HEK293 (cell line): ENCODE measurements at regions not wholly inside any gene's neighbourhood (a gene's known extent, or its start where the extent isn't known, plus 50 kb on each side); places are given as distances from the start of the nearest gene placed in this dataset.

Source experiments
- CTCF ChIA-PET: fragments of 350-600 bp; formaldehyde crosslinking; extraction: SDS; loops from one replicate; lab custom pipeline; 2021; ENCODE audit warnings: antibody characterized with exemption; lab: Yijun Ruan, JAX
- POLR2A ChIA-PET: fragments of 300-600 bp; formaldehyde crosslinking; extraction: SDS; loops from one replicate; lab custom pipeline; 2020; ENCODE audit warnings: antibody characterized with exemption, inconsistent platforms; lab: Yijun Ruan, JAX
- H3K27ac ChIP-seq: fragments of 200-500 bp; sonication (Bioruptor generic); 2 replicates; pipeline ENCODE4 v1.5.1; 2014; ENCODE audit warnings: low read depth, low read length, control low read depth, inconsistent platforms; ENCODE audit errors: extremely low read depth
- H3K36me3 ChIP-seq, 2 experiments: fragments of 200-500 bp in 1 of 2; sonication (Bioruptor generic) in 1 of 2; 1 replicate in 1 of 2; 2 replicates in 1 of 2; pipeline ENCODE4 v1.5.1; 2014 to 2017; ENCODE audit warnings: inconsistent platforms in 2 of 2, low read length in 2 of 2; ENCODE audit not compliant: control insufficient read depth in 2 of 2, insufficient read depth in 1 of 2
- H3K4me1 ChIP-seq: fragments of 200-500 bp; sonication (Bioruptor generic); 2 replicates; pipeline ENCODE4 v1.5.1; 2014; ENCODE audit warnings: mild to moderate bottlenecking, low read length, inconsistent platforms; ENCODE audit not compliant: control insufficient read depth, insufficient read depth
- H3K4me3 ChIP-seq: 2 replicates; pipeline ENCODE4 v1.5.1; 2011; ENCODE audit warnings: low read depth, mild to moderate bottlenecking, control low read depth, low read length, moderate library complexity
- H3K9me3 ChIP-seq: fragments of 200-500 bp; sonication (Bioruptor generic); 2 replicates; pipeline ENCODE4 v1.5.1; 2014; ENCODE audit warnings: low read depth, low read length, inconsistent platforms; ENCODE audit not compliant: control insufficient read depth, insufficient read depth
- HOXC10 ChIP-seq: sonication (generic); formaldehyde crosslinking; IDR thresholded peaks from 2 replicates; pipeline ENCODE4 v1.8.1; 2023; ENCODE audit warnings: mild to moderate bottlenecking, missing genetic modification reagents
- REPIN1 ChIP-seq: fragments of 450-650 bp; formaldehyde crosslinking; IDR thresholded peaks from 2 replicates; pipeline ENCODE4 v1.5.1; 2017; ENCODE audit warnings: missing biosample characterization, missing genetic modification characterization, low read depth
- SALL2 ChIP-seq: fragments of 450-650 bp; formaldehyde crosslinking; IDR thresholded peaks from 2 replicates; pipeline ENCODE4 v1.5.0; 2017; ENCODE audit warnings: missing biosample characterization, mild to moderate bottlenecking, missing genetic modification characterization, borderline replicate concordance
- SP3 ChIP-seq: fragments of 450-650 bp; formaldehyde crosslinking; IDR thresholded peaks from 2 replicates; pipeline ENCODE4 v1.5.1; 2016; ENCODE audit warnings: missing biosample characterization, missing genetic modification characterization
- ZNF10 ChIP-seq: fragments of 450-650 bp; formaldehyde crosslinking; IDR thresholded peaks from 2 replicates; pipeline ENCODE4 v1.5.1; 2017; ENCODE audit warnings: missing biosample characterization, missing genetic modification characterization
- ZNF140 ChIP-seq: fragments of 450-650 bp; formaldehyde crosslinking; IDR thresholded peaks from 2 replicates; pipeline ENCODE4 v1.5.1; 2016; ENCODE audit warnings: missing biosample characterization, missing genetic modification characterization
- ZNF157 ChIP-seq: fragments of 450-650 bp; formaldehyde crosslinking; IDR thresholded peaks from 2 replicates; pipeline ENCODE4 v1.5.1; 2016; ENCODE audit warnings: missing biosample characterization, missing genetic modification characterization
- ZNF23 ChIP-seq: fragments of 450-650 bp; formaldehyde crosslinking; IDR thresholded peaks from 2 replicates; pipeline ENCODE4 v1.5.1; 2016; ENCODE audit warnings: missing biosample characterization, missing genetic modification characterization, borderline replicate concordance
- ZNF239 ChIP-seq: fragments of 450-650 bp; formaldehyde crosslinking; IDR thresholded peaks from 2 replicates; pipeline ENCODE4 v1.5.1; 2016; ENCODE audit warnings: missing biosample characterization, missing genetic modification characterization
- ZNF391 ChIP-seq: fragments of 450-650 bp; formaldehyde crosslinking; IDR thresholded peaks from 2 replicates; pipeline ENCODE4 v1.5.1; 2016; ENCODE audit warnings: low read depth, missing biosample characterization, missing genetic modification characterization, borderline replicate concordance
- ZNF449 ChIP-seq: fragments of 450-650 bp; formaldehyde crosslinking; IDR thresholded peaks from 2 replicates; pipeline ENCODE4 v1.5.1; 2017; ENCODE audit warnings: missing biosample characterization, mild to moderate bottlenecking, missing genetic modification characterization, moderate library complexity
- ZNF488 ChIP-seq: fragments of 450-650 bp; formaldehyde crosslinking; IDR thresholded peaks from 2 replicates; pipeline ENCODE4 v1.5.1; 2016; ENCODE audit warnings: missing biosample characterization, missing genetic modification characterization
- ZNF513 ChIP-seq: fragments of 450-650 bp; IDR thresholded peaks from 2 replicates; pipeline ENCODE4 v1.5.1; 2018; ENCODE audit warnings: missing biosample characterization, missing genetic modification characterization
- ZNF600 ChIP-seq: fragments of 450-650 bp; formaldehyde crosslinking; IDR thresholded peaks from 2 replicates; pipeline ENCODE4 v1.5.1; 2016; ENCODE audit warnings: missing biosample characterization, missing genetic modification characterization
- ZNF639 ChIP-seq: fragments of 450-650 bp; formaldehyde crosslinking; IDR thresholded peaks from 2 replicates; pipeline ENCODE4 v1.5.1; 2016; ENCODE audit warnings: missing biosample characterization, missing genetic modification characterization
- TF ChIP-seq, protein P1 (sequence below): fragments of 450-650 bp; formaldehyde crosslinking; IDR thresholded peaks from 2 replicates; pipeline ENCODE4 v1.5.1; 2016; ENCODE audit warnings: missing biosample characterization, missing genetic modification characterization, low read depth

DNA sequence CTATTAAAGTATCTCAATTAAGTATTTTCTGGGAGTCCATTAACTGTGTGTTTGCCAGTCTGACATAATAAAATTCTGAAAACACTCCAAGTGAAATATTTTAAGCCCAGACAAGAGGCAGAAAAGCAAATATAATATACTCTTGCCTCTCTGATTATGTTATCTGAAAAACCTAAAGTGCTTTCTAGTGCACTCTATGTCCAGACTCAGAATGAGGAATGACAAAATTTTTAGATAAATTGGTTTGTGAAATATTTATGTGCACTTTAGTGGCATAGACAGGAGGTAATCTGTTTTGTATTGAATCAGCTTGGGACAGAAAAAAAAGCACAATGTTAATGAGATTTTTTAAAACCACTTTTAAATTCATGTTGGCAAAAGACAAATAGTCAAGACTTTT lies 508.2 kb upstream of the SUCLG2 start:
- Histone ChIP-seq H3K27ac (no peak overlapping the region), H3K36me3 (no peaks in the 10 kb centered on the region), H3K4me3 (no peak overlapping the region), H3K4me1 (no peaks in the 10 kb centered on the region), H3K9me3 (no peaks in the 10 kb centered on the region)
- POLR2A ChIA-PET, result no interaction called here
- TF ChIP-seq ZNF140 (tag by site-specific recombination) (no peak), ZNF391 (no peak), ZNF488 (no peak), ZNF10 (no peak), SALL2 (tag by site-specific recombination) (no peak), HOXC10 (CRISPR knock-in tag) (no peak), ZNF639 (tag by site-specific recombination) (no peak), ZNF239 (tag by site-specific recombination) (no peak), ZNF449 (no peak), ZNF157 (tag by site-specific recombination) (no peak), ZNF600 (no peak), ZNF23 (no peak), ZNF513 (tag by site-specific recombination) (no peak), REPIN1 (tag by site-specific recombination) (no peak)
- CTCF ChIA-PET, result no interaction called here

- H3K9me3 ChIP-seq, result no peaks in the 10 kb centered on the region
- CTCF ChIA-PET, result interaction anchor here (0.6 kb wide), 1 partner anchor 37 kb away, joined by 3 read pairs; no protein-coding TSS in a partner anchor
- TF ChIP-seq SP3 (tag by site-specific recombination), result no peak
- TF ChIP-seq, protein P1, sequence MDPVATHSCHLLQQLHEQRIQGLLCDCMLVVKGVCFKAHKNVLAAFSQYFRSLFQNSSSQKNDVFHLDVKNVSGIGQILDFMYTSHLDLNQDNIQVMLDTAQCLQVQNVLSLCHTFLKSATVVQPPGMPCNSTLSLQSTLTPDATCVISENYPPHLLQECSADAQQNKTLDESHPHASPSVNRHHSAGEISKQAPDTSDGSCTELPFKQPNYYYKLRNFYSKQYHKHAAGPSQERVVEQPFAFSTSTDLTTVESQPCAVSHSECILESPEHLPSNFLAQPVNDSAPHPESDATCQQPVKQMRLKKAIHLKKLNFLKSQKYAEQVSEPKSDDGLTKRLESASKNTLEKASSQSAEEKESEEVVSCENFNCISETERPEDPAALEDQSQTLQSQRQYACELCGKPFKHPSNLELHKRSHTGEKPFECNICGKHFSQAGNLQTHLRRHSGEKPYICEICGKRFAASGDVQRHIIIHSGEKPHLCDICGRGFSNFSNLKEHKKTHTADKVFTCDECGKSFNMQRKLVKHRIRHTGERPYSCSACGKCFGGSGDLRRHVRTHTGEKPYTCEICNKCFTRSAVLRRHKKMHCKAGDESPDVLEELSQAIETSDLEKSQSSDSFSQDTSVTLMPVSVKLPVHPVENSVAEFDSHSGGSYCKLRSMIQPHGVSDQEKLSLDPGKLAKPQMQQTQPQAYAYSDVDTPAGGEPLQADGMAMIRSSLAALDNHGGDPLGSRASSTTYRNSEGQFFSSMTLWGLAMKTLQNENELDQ (tag by site-specific recombination), result no peak
- H3K36me3 ChIP-seq, result no peaks in the 10 kb centered on the region
- H3K27ac ChIP-seq, result no peak overlapping the region
- H3K4me3 ChIP-seq, result no peak overlapping the region
- H3K4me1 ChIP-seq, result no peaks in the 10 kb centered on the region
- POLR2A ChIA-PET, result no interaction called here
Observed at GRCh38 chr3:68151359-68151758, 496.9 kb upstream of the SUCLG2 start.
